Panc1 (cell line): ENCODE measurements at regions not wholly inside any gene's neighbourhood (a gene's known extent, or its start where the extent isn't known, plus 50 kb on each side); places are given as distances from the start of the nearest gene placed in this dataset.

Experiments
- ATAC-seq: fragments of 200-7000 bp; cut with Tn5 transposase; 2 replicates; pipeline ENCODE4 v1.9.1; 2020; ENCODE audit warnings: mild to moderate bottlenecking, moderate library complexity
- BruUV-seq: library from RNA; stranded (reverse); fragments of 400-500 nt; replicated peaks from 2 replicates; lab custom pipeline; 2021; lab: Mats Ljungman, UMichigan
- CTCF ChIA-PET: fragments of 300-600 bp; sonication (Branson Sonifier 250); formaldehyde crosslinking; loops from one replicate; lab custom pipeline; 2022; ENCODE audit warnings: antibody characterized with exemption; lab: Charles Lee
- POLR2A ChIA-PET: fragments of 300-600 bp; sonication (Branson Sonifier 250); formaldehyde crosslinking; loops from one replicate; lab custom pipeline; 2022; ENCODE audit warnings: antibody characterized with exemption; lab: Charles Lee
- DNase-seq: peaks from one replicate; pipeline ENCODE4 v3.0.0-alpha.2; 2010; ENCODE audit warnings: low read depth, low spot score
- H3K27ac ChIP-seq: 2 replicates; pipeline ENCODE4 v1.5.1; 2011; ENCODE audit warnings: mild to moderate bottlenecking, low read length, inconsistent platforms
- H3K27me3 ChIP-seq: fragments of 200-500 bp; sonication (Bioruptor generic); 2 replicates; pipeline ENCODE4 v1.6.0; 2014; ENCODE audit warnings: low read length, inconsistent platforms; ENCODE audit not compliant: control insufficient read depth, insufficient read depth
- H3K36me3 ChIP-seq: fragments of 200-500 bp; sonication (Bioruptor generic); 2 replicates; pipeline ENCODE4 v1.5.1; 2014; ENCODE audit warnings: inconsistent platforms, mild to moderate bottlenecking, low read length, moderate library complexity; ENCODE audit not compliant: control insufficient read depth, insufficient read depth
- H3K4me1 ChIP-seq: 2 replicates; pipeline ENCODE4 v1.5.1; 2011; ENCODE audit warnings: inconsistent platforms, mild to moderate bottlenecking, low read length, moderate library complexity; ENCODE audit not compliant: control insufficient read depth, insufficient read depth
- H3K4me3 ChIP-seq, 2 experiments: 2 replicates each; pipeline ENCODE4 v1.5.1; 2011 to 2012; ENCODE audit warnings: low read depth in 2 of 2, low read length in 2 of 2, mild to moderate bottlenecking in 2 of 2, inconsistent platforms in 1 of 2, moderate library complexity in 1 of 2
- H3K9me3 ChIP-seq: fragments of 200-500 bp; sonication (Bioruptor generic); 2 replicates; pipeline ENCODE4 v1.5.1; 2014; ENCODE audit warnings: low read depth, mild to moderate bottlenecking, inconsistent platforms, low read length, moderate library complexity; ENCODE audit not compliant: control insufficient read depth, insufficient read depth
- CTCF ChIP-seq: fragments of 450-650 bp; IDR thresholded peaks from 2 replicates; pipeline ENCODE4 v1.5.1; 2017; ENCODE audit warnings: mild to moderate bottlenecking
- POLR2AphosphoS5 ChIP-seq: IDR thresholded peaks from 2 replicates; pipeline ENCODE4 v1.6.1; 2012; ENCODE audit warnings: mild to moderate bottlenecking, low read depth, low read length, moderate library complexity
- REST ChIP-seq, 2 experiments: IDR thresholded peaks; 2 replicates each; pipeline ENCODE4 v1.6.1; 2011 to 2012; ENCODE audit warnings: low read depth in 2 of 2, control low read depth in 1 of 2, low read length in 1 of 2, mild to moderate bottlenecking in 1 of 2, moderate library complexity in 1 of 2; ENCODE audit not compliant: insufficient read depth in 1 of 2
- SIN3A ChIP-seq: IDR thresholded peaks from 2 replicates; pipeline ENCODE4 v1.6.1; 2012; ENCODE audit warnings: low read depth, mild to moderate bottlenecking, low read length, moderate library complexity, borderline replicate concordance; ENCODE audit not compliant: insufficient read depth
- TCF7L2 ChIP-seq: IDR thresholded peaks from 2 replicates; pipeline ENCODE4 v1.6.1; 2011; ENCODE audit warnings: mild to moderate bottlenecking, low read depth, low read length, inconsistent platforms
- in situ Hi-C: cut with HindIII; loops from 2 replicates; pipeline ENCODE4 v1.10.0; 2016; ENCODE audit warnings: low sequenced_read_pairs, low pct_unique_long_range_greater_than_20kb
- intact Hi-C: fragments of 100-400 bp; cut with micrococcal nuclease; formaldehyde crosslinking; loops from one replicate; pipeline ENCODE4 v1.10.0; 2022; ENCODE audit not compliant: unreplicated experiment

- no peak overlapping the region for H3K4me3 ChIP-seq
- intact Hi-C loops (no loop called here), in situ Hi-C loops (no loop called here)
- ChIA-PET POLR2A (no interaction called here), CTCF (no interaction called here)
- no TSS peak for BruUV-seq
- no peak for ATAC-seq
- no peak overlapping the region for H3K27ac ChIP-seq
- no peak for DNase-seq
- H3K9me3 ChIP-seq = no peaks in the 10 kb centered on the region
- H3K27me3 ChIP-seq = no peaks in the 10 kb centered on the region
- no peaks in the 10 kb centered on the region for H3K4me1 ChIP-seq
- H3K36me3 ChIP-seq = no peaks in the 10 kb centered on the region
- TF ChIP-seq REST (IDR thresholded peaks at IDR 0.05; ENCODE audit: insufficient read depth in 1 of 2, low read depth in 2 of 2, low read length in 1 of 2) (no peak), POLR2AphosphoS5 (no peak), TCF7L2 (no peak), SIN3A (no peak), CTCF (no peak)
Measured at GRCh38 chr3:73773233-73773632, 148.5 kb upstream of the PDZRN3 start.

- Histone ChIP-seq H3K27me3 (no peaks in the 10 kb centered on the region), H3K36me3 (no peaks in the 10 kb centered on the region), H3K4me1 (no peaks in the 10 kb centered on the region), H3K9me3 (no peaks in the 10 kb centered on the region), H3K27ac (no peak overlapping the region), H3K4me3 (no peak overlapping the region)
- ChIA-PET CTCF (no interaction called here), POLR2A (no interaction called here)
- TF ChIP-seq SIN3A (no peak), TCF7L2 (no peak), REST (IDR thresholded peaks at IDR 0.05; ENCODE audit: insufficient read depth in 1 of 2, low read depth in 2 of 2, low read length in 1 of 2) (no peak), CTCF (no peak), POLR2AphosphoS5 (no peak)
- intact Hi-C loops (no loop called here), in situ Hi-C loops (no loop called here)
- ATAC-seq (no peak), DNase-seq (no peak)
- no TSS peak for BruUV-seq
Measured at GRCh38 chr3:73772076-73772886, 147.5 kb upstream of the PDZRN3 start.
